Caco-2 (cell line): ENCODE measurements at regions not wholly inside any gene's neighbourhood (a gene's known extent, or its start where the extent isn't known, plus 50 kb on each side); places are given as distances from the start of the nearest gene placed in this dataset.

Experiments used
- BruUV-seq: library from RNA; stranded (reverse); fragments of 400-500 nt; replicated peaks from 2 replicates; lab custom pipeline; 2021; lab: Mats Ljungman, UMichigan
- CTCF ChIA-PET: fragments of 300-600 bp; sonication (Branson Sonifier 250); formaldehyde crosslinking; loops from one replicate; lab custom pipeline; 2022; ENCODE audit warnings: antibody characterized with exemption; lab: Charles Lee
- POLR2A ChIA-PET: fragments of 300-600 bp; sonication (Branson Sonifier 250); formaldehyde crosslinking; loops from one replicate; lab custom pipeline; 2022; ENCODE audit warnings: antibody characterized with exemption; lab: Charles Lee
- DNase-seq, 2 experiments: peaks; one replicate each; pipeline versions ENCODE4 v3.0.0 to v3.0.0-alpha.2; 2020 to 2022
- H3K27me3 ChIP-seq: replicated peaks from 2 replicates; pipeline ENCODE4 v1.6.0; 2011; ENCODE audit warnings: low read length; ENCODE audit not compliant: control insufficient read depth, insufficient read depth
- H3K36me3 ChIP-seq: 2 replicates; pipeline ENCODE4 v1.5.1; 2011; ENCODE audit warnings: low read length; ENCODE audit not compliant: control insufficient read depth, insufficient read depth
- H3K4me1 ChIP-seq: fragments of 250-450 bp; sonication (Bioruptor Pico); 2 replicates; pipeline ENCODE4 v1.5.1; 2020; ENCODE audit warnings: mild to moderate bottlenecking
- H3K4me3 ChIP-seq: 2 replicates; pipeline ENCODE4 v1.5.1; 2011; ENCODE audit warnings: low read depth, mild to moderate bottlenecking, control low read depth, low read length
- H3K9me3 ChIP-seq: fragments of 250-450 bp; sonication (Bioruptor Pico); 2 replicates; pipeline ENCODE4 v1.5.1; 2020; ENCODE audit warnings: mild to moderate bottlenecking, moderate library complexity
- H3K27ac Mint-ChIP-seq: one replicate; pipeline ENCODE4 v1.8.0; 2022; ENCODE audit warnings: mixed read lengths; ENCODE audit not compliant: unreplicated experiment
- H3K27me3 Mint-ChIP-seq: one replicate; pipeline ENCODE4 v1.8.0; 2022; ENCODE audit warnings: mixed read lengths; ENCODE audit not compliant: insufficient read depth, unreplicated experiment
- H3K36me3 Mint-ChIP-seq: one replicate; pipeline ENCODE4 v1.8.0; 2022; ENCODE audit warnings: mild to moderate bottlenecking, mixed read lengths; ENCODE audit not compliant: insufficient read depth, unreplicated experiment
- H3K4me1 Mint-ChIP-seq: one replicate; pipeline ENCODE4 v1.8.0; 2022; ENCODE audit warnings: low read depth, mixed read lengths; ENCODE audit not compliant: unreplicated experiment
- H3K4me3 Mint-ChIP-seq: one replicate; pipeline ENCODE4 v1.8.0; 2022; ENCODE audit warnings: mild to moderate bottlenecking, moderate library complexity, mixed read lengths; ENCODE audit not compliant: unreplicated experiment
- H3K9me3 Mint-ChIP-seq: one replicate; pipeline ENCODE4 v1.8.0; 2022; ENCODE audit warnings: mixed read lengths; ENCODE audit not compliant: unreplicated experiment
- CTCF ChIP-seq, 2 experiments: fragments of 200-600 bp in 1 of 2; IDR thresholded peaks; 1 replicate in 1 of 2; 2 replicates in 1 of 2; pipeline versions ENCODE4 v1.5.1 to v1.8.0; 2011 to 2022; ENCODE audit warnings: antibody characterized with exemption in 1 of 2, control low read depth in 1 of 2, inconsistent platforms in 1 of 2, low read depth in 1 of 2, low read length in 1 of 2, mild to moderate bottlenecking in 1 of 2, moderate library complexity in 1 of 2; ENCODE audit not compliant: insufficient read depth in 1 of 2, severe bottlenecking in 1 of 2, unreplicated experiment in 1 of 2
- intact Hi-C: fragments of 100-400 bp; cut with micrococcal nuclease; formaldehyde crosslinking; loops from one replicate; pipeline ENCODE4 v1.10.0; 2022; ENCODE audit not compliant: unreplicated experiment

DNA sequence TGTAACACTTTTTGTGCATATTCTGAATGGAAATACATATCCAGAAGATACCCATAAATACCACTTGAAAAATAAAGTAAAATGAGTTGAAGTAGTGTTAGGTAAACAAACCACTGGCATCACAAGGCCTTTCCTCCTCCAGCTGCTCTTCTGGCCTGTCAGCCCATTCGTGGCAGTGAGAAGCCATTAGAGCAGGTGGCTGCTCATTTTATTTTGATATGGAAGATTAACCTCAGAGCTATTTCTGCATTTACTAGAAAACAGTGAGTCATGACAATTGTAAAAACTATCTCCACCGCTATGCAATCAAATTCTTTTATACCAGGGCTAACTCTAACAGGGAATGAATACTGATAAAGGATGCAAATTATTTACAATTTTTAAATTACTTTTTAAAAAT lies 2898.1 kb downstream of the PCDH9 start:
- BruUV-seq = no TSS peak
- CTCF ChIA-PET = no interaction called here
- no peaks in the 10 kb centered on the region for H3K27me3 Mint-ChIP-seq
- H3K4me3 ChIP-seq = no peak overlapping the region
- no peaks in the 10 kb centered on the region for H3K36me3 ChIP-seq
- H3K9me3 ChIP-seq = no peaks in the 10 kb centered on the region; the same call in 1 of the 2 replicates
- peaks cover 13% of the 10 kb centered on the region for H3K9me3 Mint-ChIP-seq
- no peaks in the 10 kb centered on the region for H3K27me3 ChIP-seq
- no peak overlapping the region for H3K4me3 Mint-ChIP-seq
- H3K4me1 ChIP-seq = no peaks in the 10 kb centered on the region
- TF ChIP-seq CTCF (IDR thresholded peaks at IDR 0.05; ENCODE audit: insufficient read depth in 1 of 2, low read depth in 1 of 2, low read length in 1 of 2, severe bottlenecking in 1 of 2, unreplicated experiment in 1 of 2) = no peak
- DNase-seq = no peak
- no peaks in the 10 kb centered on the region for H3K4me1 Mint-ChIP-seq
- H3K36me3 Mint-ChIP-seq = no peaks in the 10 kb centered on the region
- intact Hi-C loops = no loop called here
- no peak overlapping the region for H3K27ac Mint-ChIP-seq
- POLR2A ChIA-PET = no interaction called here

GRCh38 chr13:64327505-64328194 lies 2902.5 kb downstream of the PCDH9 start:
- no peak for DNase-seq
- Mint-ChIP-seq H3K9me3 (no peaks in the 10 kb centered on the region), H3K4me1 (no peaks in the 10 kb centered on the region), H3K27ac (no peak overlapping the region), H3K4me3 (no peak overlapping the region), H3K36me3 (no peaks in the 10 kb centered on the region), H3K27me3 (no peaks in the 10 kb centered on the region)
- TF ChIP-seq CTCF (IDR thresholded peaks at IDR 0.05; ENCODE audit: insufficient read depth in 1 of 2, low read depth in 1 of 2, low read length in 1 of 2, severe bottlenecking in 1 of 2, unreplicated experiment in 1 of 2) = no peak
- ChIA-PET POLR2A (no interaction called here), CTCF (no interaction called here)
- no peak overlapping the region for H3K4me3 ChIP-seq
- intact Hi-C loops = no loop called here
- no peaks in the 10 kb centered on the region for H3K9me3 ChIP-seq
- no peaks in the 10 kb centered on the region for H3K36me3 ChIP-seq
- H3K4me1 ChIP-seq = no peaks in the 10 kb centered on the region
- BruUV-seq = no TSS peak
- no peaks in the 10 kb centered on the region for H3K27me3 ChIP-seq

DNA sequence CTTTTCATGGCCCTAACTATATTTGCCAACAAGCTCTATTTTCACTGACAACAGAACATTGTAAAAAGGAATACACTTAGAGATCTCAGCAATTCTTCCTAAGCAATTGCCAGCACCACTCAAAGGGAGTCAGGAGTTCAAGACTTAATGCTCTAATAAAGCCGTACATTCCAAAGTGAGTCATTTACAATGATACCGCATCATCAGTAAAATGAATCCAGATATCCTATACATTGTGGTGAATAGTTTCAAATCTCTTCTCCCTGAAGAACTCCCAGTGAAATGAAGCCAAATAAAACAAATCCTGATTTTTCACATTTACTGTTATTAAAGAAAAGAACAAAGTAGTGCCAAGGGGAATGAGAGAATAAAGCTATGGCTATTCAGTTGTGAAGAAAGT lies 2898.7 kb upstream of the PCDH20 start:
- H3K4me1 ChIP-seq = no peaks in the 10 kb centered on the region
- ChIA-PET CTCF (interaction anchor here (0.6 kb wide), 1 partner anchor 36 kb away, joined by 4 read pairs; no protein-coding TSS in a partner anchor), POLR2A (no interaction called here)
- 0 out of 2 replicates have a peak, but pooled peaks cover 6% of the 10 kb centered on the region for H3K9me3 ChIP-seq
- no peaks in the 10 kb centered on the region for H3K27me3 ChIP-seq
- no peak overlapping the region for H3K4me3 ChIP-seq
- Mint-ChIP-seq H3K27me3 (no peaks in the 10 kb centered on the region), H3K4me3 (no peak overlapping the region), H3K27ac (no peak overlapping the region), H3K4me1 (no peaks in the 10 kb centered on the region), H3K9me3 (peaks cover 27% of the 10 kb centered on the region), H3K36me3 (no peaks in the 10 kb centered on the region)
- TF ChIP-seq CTCF (IDR thresholded peaks at IDR 0.05; ENCODE audit: insufficient read depth in 1 of 2, low read depth in 1 of 2, low read length in 1 of 2, severe bottlenecking in 1 of 2, unreplicated experiment in 1 of 2) = no peak
- BruUV-seq = no TSS peak
- H3K36me3 ChIP-seq = no peaks in the 10 kb centered on the region
- intact Hi-C loops = no loop called here
- DNase-seq = no peak
